Kidney epithelial cell (primary cell): ENCODE measurements at regions not wholly inside any gene's neighbourhood (a gene's known extent, or its start where the extent isn't known, plus 50 kb on each side); places are given as distances from the start of the nearest gene placed in this dataset.

Experiments
- DNase-seq: peaks from one replicate; pipeline ENCODE4 v3.0.0-alpha.2; 2010; ENCODE audit warnings: low read depth
- H3K27me3 ChIP-seq: 2 replicates; pipeline ENCODE4 v1.6.0; 2011; ENCODE audit warnings: low read length; ENCODE audit not compliant: control insufficient read depth, insufficient read depth
- H3K36me3 ChIP-seq: 2 replicates; pipeline ENCODE4 v1.5.1; 2011; ENCODE audit warnings: low read length; ENCODE audit not compliant: control insufficient read depth, insufficient read depth
- H3K4me3 ChIP-seq: 2 replicates; pipeline ENCODE4 v1.5.1; 2011; ENCODE audit warnings: low read depth, mild to moderate bottlenecking, control low read depth, low read length
- TF ChIP-seq, protein P1 (sequence below): IDR thresholded peaks from 2 replicates; pipeline ENCODE4 v1.5.1; 2011; ENCODE audit warnings: mild to moderate bottlenecking, moderate library complexity, low read length, control low read depth, inconsistent platforms; ENCODE audit not compliant: insufficient read depth, poor library complexity, severe bottlenecking

DNA sequence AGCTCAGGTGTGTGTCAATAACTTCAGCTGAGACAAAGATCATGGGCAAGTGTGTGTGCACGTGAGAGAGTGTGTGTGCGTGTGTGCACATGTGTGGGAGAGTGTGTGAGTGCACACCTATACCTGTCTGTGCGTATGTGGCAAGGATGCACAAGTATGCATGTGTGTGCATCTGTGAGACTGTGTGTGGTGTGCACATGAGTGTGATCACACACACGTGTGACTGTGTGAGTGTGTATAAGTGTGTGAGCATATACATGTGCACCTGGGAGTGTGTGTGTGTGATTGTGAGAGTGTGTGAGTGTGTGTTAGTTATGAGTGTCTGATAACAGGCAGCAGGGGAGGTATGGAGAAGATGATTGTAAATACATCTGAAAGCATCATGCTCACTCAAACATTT, 657.3 kb upstream of the PFKP start:
- TF ChIP-seq, protein P1, sequence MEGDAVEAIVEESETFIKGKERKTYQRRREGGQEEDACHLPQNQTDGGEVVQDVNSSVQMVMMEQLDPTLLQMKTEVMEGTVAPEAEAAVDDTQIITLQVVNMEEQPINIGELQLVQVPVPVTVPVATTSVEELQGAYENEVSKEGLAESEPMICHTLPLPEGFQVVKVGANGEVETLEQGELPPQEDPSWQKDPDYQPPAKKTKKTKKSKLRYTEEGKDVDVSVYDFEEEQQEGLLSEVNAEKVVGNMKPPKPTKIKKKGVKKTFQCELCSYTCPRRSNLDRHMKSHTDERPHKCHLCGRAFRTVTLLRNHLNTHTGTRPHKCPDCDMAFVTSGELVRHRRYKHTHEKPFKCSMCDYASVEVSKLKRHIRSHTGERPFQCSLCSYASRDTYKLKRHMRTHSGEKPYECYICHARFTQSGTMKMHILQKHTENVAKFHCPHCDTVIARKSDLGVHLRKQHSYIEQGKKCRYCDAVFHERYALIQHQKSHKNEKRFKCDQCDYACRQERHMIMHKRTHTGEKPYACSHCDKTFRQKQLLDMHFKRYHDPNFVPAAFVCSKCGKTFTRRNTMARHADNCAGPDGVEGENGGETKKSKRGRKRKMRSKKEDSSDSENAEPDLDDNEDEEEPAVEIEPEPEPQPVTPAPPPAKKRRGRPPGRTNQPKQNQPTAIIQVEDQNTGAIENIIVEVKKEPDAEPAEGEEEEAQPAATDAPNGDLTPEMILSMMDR, result no peak
- H3K36me3 ChIP-seq, result no peaks in the 10 kb centered on the region
- no peak overlapping the region for H3K4me3 ChIP-seq
- DNase-seq, result no peak
- H3K27me3 ChIP-seq, result no peaks in the 10 kb centered on the region

DNA sequence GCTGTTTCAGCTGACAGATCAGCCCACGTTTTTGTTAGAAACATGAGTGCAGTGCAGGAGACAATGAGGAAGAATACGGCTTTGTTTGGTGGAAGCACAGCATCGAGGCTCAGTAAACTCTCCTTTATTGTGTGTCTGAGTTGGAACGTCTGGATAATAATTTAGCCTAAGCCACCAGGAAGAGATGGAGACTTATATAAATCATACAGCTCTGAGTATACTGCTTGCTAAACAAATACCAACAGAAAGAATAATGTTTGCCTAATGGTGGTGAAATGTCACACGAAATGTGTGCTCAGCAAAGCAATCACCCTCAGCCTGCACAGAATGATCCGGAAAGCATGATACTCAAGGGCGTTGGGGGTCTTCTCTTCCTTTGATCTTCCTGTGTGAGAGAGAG, 664.1 kb upstream of the ADARB2 start:
- DNase-seq, result no peak
- TF ChIP-seq, protein P1, result no peak
- Histone ChIP-seq H3K4me3 (no peak overlapping the region), H3K36me3 (no peaks in the 10 kb centered on the region), H3K27me3 (no peaks in the 10 kb centered on the region)

GRCh38 chr10:2399482-2399881, 662.2 kb upstream of the ADARB2 start:
- Histone ChIP-seq H3K4me3 (no peak overlapping the region), H3K27me3 (no peaks in the 10 kb centered on the region), H3K36me3 (no peaks in the 10 kb centered on the region)
- TF ChIP-seq, protein P1, result no peak
- no peak for DNase-seq

GRCh38 chr10:2392145-2392812, 655.0 kb upstream of the ADARB2 start:
- no peak for DNase-seq
- TF ChIP-seq, protein P1, result no peak
- Histone ChIP-seq H3K27me3 (no peaks in the 10 kb centered on the region), H3K4me3 (no peak overlapping the region), H3K36me3 (no peaks in the 10 kb centered on the region)

- no peak for DNase-seq
- Histone ChIP-seq H3K36me3 (no peaks in the 10 kb centered on the region), H3K4me3 (no peak overlapping the region), H3K27me3 (no peaks in the 10 kb centered on the region)
- TF ChIP-seq, protein P1, result no peak
These were observed 650.3 kb upstream of the ADARB2 start for GRCh38 chr10:2387672-2388071.

- H3K4me3 ChIP-seq, result no peak overlapping the region
- no peak for DNase-seq
- H3K27me3 ChIP-seq, result no peaks in the 10 kb centered on the region
- no peaks in the 10 kb centered on the region for H3K36me3 ChIP-seq
- TF ChIP-seq, protein P1, result no peak
These were observed 649.9 kb upstream of the ADARB2 start for GRCh38 chr10:2387261-2387660.
